Neural cell (in vitro differentiated cells): ENCODE measurements at regions not wholly inside any gene's neighbourhood (a gene's known extent, or its start where the extent isn't known, plus 50 kb on each side); places are given as distances from the start of the nearest gene placed in this dataset.

Experiments
- H2AFZ ChIP-seq: fragments of 200-600, 300-800 bp; sonication (generic), shearing (Covaris generic); 2 replicates; pipeline ENCODE4 v1.6.0; 2014; ENCODE audit warnings: low read depth, mild to moderate bottlenecking, antibody characterized with exemption, low read length, moderate library complexity
- H3F3A ChIP-seq: fragments of 200-600 bp; shearing (Covaris generic); 2 replicates; pipeline ENCODE4 v1.6.1; 2016; ENCODE audit warnings: mild to moderate bottlenecking, moderate library complexity, mixed read lengths, antibody characterized with exemption, low read length; ENCODE audit not compliant: insufficient read depth, poor library complexity, severe bottlenecking
- H3K27ac ChIP-seq: fragments of 200-600, 300-800 bp; sonication (generic), shearing (Covaris generic); 2 replicates; pipeline ENCODE4 v1.5.1; 2014; ENCODE audit warnings: mild to moderate bottlenecking, low read length, moderate library complexity
- H3K27me3 ChIP-seq: fragments of 300-800, 200-600 bp; sonication (generic), shearing (Covaris generic); 2 replicates; pipeline ENCODE4 v1.6.0; 2014; ENCODE audit warnings: mild to moderate bottlenecking, low read depth, low read length, moderate library complexity; ENCODE audit not compliant: insufficient read depth
- H3K36me3 ChIP-seq: fragments of 300-800, 200-600 bp; sonication (generic), shearing (Covaris generic); 2 replicates; pipeline ENCODE4 v1.5.1; 2014; ENCODE audit warnings: mild to moderate bottlenecking, antibody characterized with exemption, low read length, moderate library complexity; ENCODE audit not compliant: insufficient read depth
- H3K4me2 ChIP-seq: fragments of 300-800, 200-600 bp; sonication (generic), shearing (Covaris generic); 2 replicates; pipeline ENCODE4 v1.6.0; 2014; ENCODE audit warnings: mild to moderate bottlenecking, low read length
- H3K4me3 ChIP-seq: fragments of 300-800, 200-600 bp; sonication (generic), shearing (Covaris generic); 2 replicates; pipeline ENCODE4 v1.5.1; 2014; ENCODE audit warnings: mild to moderate bottlenecking, low read length, moderate library complexity
- H3K79me2 ChIP-seq: fragments of 200-600 bp; shearing (Covaris generic); replicated peaks from 2 replicates; pipeline ENCODE4 v1.6.0; 2014; ENCODE audit warnings: mild to moderate bottlenecking, low read length, moderate library complexity; ENCODE audit not compliant: insufficient read depth
- H3K9ac ChIP-seq: fragments of 300-800, 200-600 bp; sonication (generic), shearing (Covaris generic); 2 replicates; pipeline ENCODE4 v1.6.1; 2016; ENCODE audit warnings: mild to moderate bottlenecking, low read length, mixed read lengths
- H3K9me2 ChIP-seq: fragments of 200-600 bp; shearing (Covaris generic); 2 replicates; pipeline ENCODE4 v1.6.1; 2016; ENCODE audit warnings: mild to moderate bottlenecking, low read length, mixed read lengths; ENCODE audit not compliant: insufficient read depth
- H3K9me3 ChIP-seq: fragments of 200-600, 300-800 bp; sonication (generic), shearing (Covaris generic); 2 replicates; pipeline ENCODE4 v1.6.1; 2016; ENCODE audit warnings: mild to moderate bottlenecking, mixed run types, low read length, moderate library complexity, mixed read lengths
- H4K20me1 ChIP-seq: fragments of 200-600 bp; shearing (Covaris generic); 2 replicates; pipeline ENCODE4 v1.6.1; 2016; ENCODE audit warnings: mild to moderate bottlenecking, mixed run types; ENCODE audit not compliant: insufficient read depth
- CTCF ChIP-seq: fragments of 450-650 bp; IDR thresholded peaks from 2 replicates; pipeline ENCODE4 v1.5.1; 2014; ENCODE audit warnings: antibody characterized with exemption, mild to moderate bottlenecking, moderate library complexity; ENCODE audit not compliant: poor library complexity, severe bottlenecking
- EP300 ChIP-seq: fragments of 450-650 bp; conservative IDR thresholded peaks from 2 replicates; pipeline ENCODE4 v1.6.1; 2014; ENCODE audit warnings: antibody characterized with exemption, mild to moderate bottlenecking, moderate library complexity; ENCODE audit not compliant: poor library complexity, severe bottlenecking
- EZH2 ChIP-seq: fragments of 200-600, 300-800 bp; shearing (Covaris generic), sonication (generic); IDR thresholded peaks from 2 replicates; pipeline ENCODE4 v1.6.1; 2014; ENCODE audit warnings: antibody characterized with exemption, low read length, borderline replicate concordance, mild to moderate bottlenecking; ENCODE audit not compliant: insufficient read depth, poor library complexity, severe bottlenecking
- MXI1 ChIP-seq: fragments of 450-650 bp; conservative IDR thresholded peaks from 2 replicates; pipeline ENCODE4 v1.6.1; 2014; ENCODE audit warnings: antibody characterized with exemption, mild to moderate bottlenecking; ENCODE audit not compliant: poor library complexity, severe bottlenecking
- POLR2AphosphoS5 ChIP-seq: IDR thresholded peaks from 2 replicates; pipeline ENCODE4 v1.6.1; 2012
- RAD21 ChIP-seq: fragments of 450-650 bp; conservative IDR thresholded peaks from 2 replicates; pipeline ENCODE4 v1.6.1; 2014; ENCODE audit warnings: antibody characterized with exemption, mild to moderate bottlenecking, moderate library complexity
- REST ChIP-seq: IDR thresholded peaks from 2 replicates; pipeline ENCODE4 v1.6.1; 2012; ENCODE audit warnings: borderline replicate concordance
- SMC3 ChIP-seq: fragments of 450-650 bp; conservative IDR thresholded peaks from 2 replicates; pipeline ENCODE4 v1.6.1; 2014; ENCODE audit warnings: antibody characterized with exemption, mild to moderate bottlenecking, moderate library complexity; ENCODE audit not compliant: poor library complexity
- TAF1 ChIP-seq: IDR thresholded peaks from 2 replicates; pipeline ENCODE4 v1.6.1; 2012; ENCODE audit warnings: low read depth

GRCh38 chr7:51430480-51431086, 114.0 kb upstream of the COBL start:
- Histone ChIP-seq H3K4me3 (no peak overlapping the region), H3K9ac (no peak overlapping the region)

More at GRCh38 chr7:51430480-51431086, 114.0 kb upstream of the COBL start:
- no peaks in the 10 kb centered on the region for H4K20me1 ChIP-seq
- H3K36me3 ChIP-seq, result no peaks in the 10 kb centered on the region
- no peaks in the 10 kb centered on the region for H3K79me2 ChIP-seq
- no peaks in the 10 kb centered on the region for H3K9me2 ChIP-seq
- H2AFZ ChIP-seq, result no peak overlapping the region
- H3K27me3 ChIP-seq, result no peaks in the 10 kb centered on the region
- H3K4me2 ChIP-seq, result no peak overlapping the region
- no peak overlapping the region for H3K27ac ChIP-seq
- TF ChIP-seq REST (no peak), EP300 (no peak), RAD21 (peak; percentile 96), SMC3 (peak; percentile 93), MXI1 (no peak), TAF1 (no peak), POLR2AphosphoS5 (no peak), CTCF (peak; percentile 92), EZH2 (no peak)
- H3K9me3 ChIP-seq, result no peaks in the 10 kb centered on the region
- no peaks in the 10 kb centered on the region for H3F3A ChIP-seq
